Lower lobe of right lung (tissue), 2 donors: ENCODE measurements at regions not wholly inside any gene's neighbourhood (a gene's known extent, or its start where the extent isn't known, plus 50 kb on each side); places are given as distances from the start of the nearest gene placed in this dataset.
A peak's percentile ranks its signal among the peaks of the same experiment; 100 is the strongest.

ENCODE experiments used
- ATAC-seq, 2 donors: fragments of 200-7000 bp; cut with Tn5 transposase; one replicate each; pipeline ENCODE4 v1.9.1; 2020 to 2022; ENCODE audit warnings: mild to moderate bottlenecking in 2 of 2, moderate library complexity in 2 of 2
- DNase-seq: peaks from one replicate; pipeline ENCODE4 v3.0.0-alpha.2; 2020
- H3K27ac ChIP-seq: fragments of 200-600 bp; one replicate; pipeline ENCODE4 v1.8.0; 2022
- H3K27me3 ChIP-seq: fragments of 200-600 bp; one replicate; pipeline ENCODE4 v1.8.0; 2022; ENCODE audit warnings: low read depth
- H3K36me3 ChIP-seq: fragments of 200-600 bp; one replicate; pipeline ENCODE4 v1.8.0; 2022; ENCODE audit warnings: mild to moderate bottlenecking
- H3K4me1 ChIP-seq: fragments of 200-600 bp; one replicate; pipeline ENCODE4 v1.8.0; 2022
- H3K4me3 ChIP-seq: fragments of 200-600 bp; one replicate; pipeline ENCODE4 v1.8.0; 2022; ENCODE audit warnings: mild to moderate bottlenecking
- H3K9me3 ChIP-seq: fragments of 200-600 bp; one replicate; pipeline ENCODE4 v1.8.0; 2022
- intact Hi-C: fragments of 100-400 bp; cut with DNase I; formaldehyde crosslinking; loops from one replicate; pipeline ENCODE4 v1.11.0; 2022
- TF ChIP-seq, protein P1 (sequence below): fragments of 200-600 bp; IDR thresholded peaks from one replicate; pipeline ENCODE4 v1.8.0; 2022; ENCODE audit warnings: antibody characterized with exemption, mild to moderate bottlenecking
- donor health status: DM: no; HTN: yes; CAD: no; lungs with severe emphysema.

DNA sequence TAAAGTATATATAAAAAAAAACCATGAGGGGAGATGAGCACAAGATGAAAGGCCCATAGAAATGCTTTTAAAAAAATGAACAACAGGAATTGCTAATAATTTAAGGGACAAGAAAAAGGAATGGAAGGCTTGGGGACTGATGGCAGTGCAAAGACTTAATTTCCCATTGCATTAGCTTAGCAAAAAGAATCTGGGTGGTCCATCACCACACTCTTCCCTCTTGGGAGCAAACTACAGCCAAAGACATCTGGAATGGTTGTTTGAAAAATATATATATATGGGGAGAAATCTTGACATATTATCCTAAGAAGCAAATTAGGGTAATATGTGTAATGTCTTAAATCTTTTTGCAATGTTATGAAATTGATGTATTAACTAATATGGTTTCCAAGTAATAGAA is 727.1 kb downstream of the METTL15 start:
- intact Hi-C loops: no loop called here
- no peaks in the 10 kb centered on the region for H3K27me3 ChIP-seq
- ATAC-seq: no peak

DNA sequence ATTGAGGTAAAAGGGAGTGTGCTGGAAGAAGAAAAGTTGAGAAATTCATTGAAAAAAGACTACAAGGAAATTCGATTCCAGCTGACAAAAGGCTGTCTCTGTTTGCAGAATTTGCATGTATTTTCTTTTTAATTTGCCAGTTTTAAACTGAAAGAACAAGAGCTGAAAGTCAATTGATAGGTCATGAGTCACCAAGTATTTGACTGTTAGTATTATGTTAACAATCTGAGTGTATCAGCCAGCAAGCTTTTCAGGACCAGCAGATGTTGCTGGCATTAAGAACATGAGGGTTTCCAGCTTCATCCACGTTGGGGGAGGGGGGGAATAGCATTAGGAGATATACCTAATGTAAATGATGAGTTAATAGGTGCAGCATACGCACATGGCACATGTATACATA is 726.7 kb downstream of the METTL15 start:
- Histone ChIP-seq H3K4me3 (no peak overlapping the region), H3K27me3 (no peaks in the 10 kb centered on the region), H3K4me1 (no peaks in the 10 kb centered on the region), H3K27ac (no peak overlapping the region), H3K36me3 (no peaks in the 10 kb centered on the region), H3K9me3 (no peaks in the 10 kb centered on the region)
- TF ChIP-seq, protein P1, sequence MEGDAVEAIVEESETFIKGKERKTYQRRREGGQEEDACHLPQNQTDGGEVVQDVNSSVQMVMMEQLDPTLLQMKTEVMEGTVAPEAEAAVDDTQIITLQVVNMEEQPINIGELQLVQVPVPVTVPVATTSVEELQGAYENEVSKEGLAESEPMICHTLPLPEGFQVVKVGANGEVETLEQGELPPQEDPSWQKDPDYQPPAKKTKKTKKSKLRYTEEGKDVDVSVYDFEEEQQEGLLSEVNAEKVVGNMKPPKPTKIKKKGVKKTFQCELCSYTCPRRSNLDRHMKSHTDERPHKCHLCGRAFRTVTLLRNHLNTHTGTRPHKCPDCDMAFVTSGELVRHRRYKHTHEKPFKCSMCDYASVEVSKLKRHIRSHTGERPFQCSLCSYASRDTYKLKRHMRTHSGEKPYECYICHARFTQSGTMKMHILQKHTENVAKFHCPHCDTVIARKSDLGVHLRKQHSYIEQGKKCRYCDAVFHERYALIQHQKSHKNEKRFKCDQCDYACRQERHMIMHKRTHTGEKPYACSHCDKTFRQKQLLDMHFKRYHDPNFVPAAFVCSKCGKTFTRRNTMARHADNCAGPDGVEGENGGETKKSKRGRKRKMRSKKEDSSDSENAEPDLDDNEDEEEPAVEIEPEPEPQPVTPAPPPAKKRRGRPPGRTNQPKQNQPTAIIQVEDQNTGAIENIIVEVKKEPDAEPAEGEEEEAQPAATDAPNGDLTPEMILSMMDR: no peak
- intact Hi-C loops: no loop called here
- ATAC-seq (no peak), DNase-seq (no peak)

More for the DNA sequence above, 727.1 kb downstream of the METTL15 start:
- DNase-seq: no peak
- Histone ChIP-seq H3K36me3 (no peaks in the 10 kb centered on the region), H3K27ac (no peak overlapping the region), H3K4me1 (no peaks in the 10 kb centered on the region), H3K9me3 (no peaks in the 10 kb centered on the region), H3K4me3 (no peak overlapping the region)
- TF ChIP-seq, protein P1: no peak

DNA sequence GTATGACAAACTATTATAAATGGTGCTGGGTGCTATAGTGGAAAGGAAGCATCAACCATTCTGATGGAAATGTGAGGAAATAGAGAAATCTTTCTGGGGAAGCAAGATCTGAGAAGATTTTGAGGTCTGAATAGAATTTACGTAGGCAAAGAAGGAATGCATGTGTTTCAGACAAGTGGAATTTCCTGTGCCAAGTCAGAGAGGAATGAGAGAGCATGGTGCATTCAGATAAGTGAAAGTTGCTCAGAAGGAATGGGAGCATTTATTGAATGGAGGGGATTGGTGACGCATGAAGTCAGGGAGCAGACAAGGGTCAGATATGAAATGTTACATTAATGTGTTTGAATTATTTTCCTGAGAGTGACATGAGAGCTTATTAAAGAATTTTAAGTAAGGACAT is 725.5 kb downstream of the METTL15 start:
- Histone ChIP-seq H3K27ac (no peak overlapping the region), H3K4me1 (no peaks in the 10 kb centered on the region), H3K4me3 (no peak overlapping the region), H3K36me3 (no peaks in the 10 kb centered on the region), H3K9me3 (no peaks in the 10 kb centered on the region), H3K27me3 (no peaks in the 10 kb centered on the region)
- no peak for DNase-seq
- TF ChIP-seq, protein P1: no peak
- ATAC-seq: peak in 1 of 2 donors; percentile 54
- intact Hi-C loops: no loop called here

DNA sequence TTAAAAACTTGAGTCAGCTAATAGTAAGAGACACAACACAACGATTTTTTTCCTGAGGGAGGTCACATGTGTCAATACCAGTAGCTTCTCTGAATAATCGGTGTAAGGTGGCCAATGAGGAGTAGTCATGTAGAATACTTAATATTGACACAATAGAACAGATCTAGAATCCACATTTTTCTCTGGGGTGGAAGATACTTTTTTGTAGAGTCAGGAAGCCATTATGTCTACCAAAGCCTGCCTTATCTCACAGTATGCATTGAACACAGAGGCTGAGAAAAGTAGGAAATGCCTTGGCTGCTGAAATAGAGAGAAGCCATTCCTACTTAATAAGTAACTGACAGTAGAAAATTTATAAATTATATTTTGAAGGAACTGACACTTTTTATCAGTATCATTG is 725.0 kb downstream of the METTL15 start:
- Histone ChIP-seq H3K36me3 (no peaks in the 10 kb centered on the region), H3K27me3 (no peaks in the 10 kb centered on the region), H3K9me3 (no peaks in the 10 kb centered on the region), H3K27ac (no peak overlapping the region), H3K4me3 (no peak overlapping the region), H3K4me1 (no peaks in the 10 kb centered on the region)
- TF ChIP-seq, protein P1: no peak
- intact Hi-C loops: no loop called here
- DNase-seq (no peak), ATAC-seq (no peak)

DNA sequence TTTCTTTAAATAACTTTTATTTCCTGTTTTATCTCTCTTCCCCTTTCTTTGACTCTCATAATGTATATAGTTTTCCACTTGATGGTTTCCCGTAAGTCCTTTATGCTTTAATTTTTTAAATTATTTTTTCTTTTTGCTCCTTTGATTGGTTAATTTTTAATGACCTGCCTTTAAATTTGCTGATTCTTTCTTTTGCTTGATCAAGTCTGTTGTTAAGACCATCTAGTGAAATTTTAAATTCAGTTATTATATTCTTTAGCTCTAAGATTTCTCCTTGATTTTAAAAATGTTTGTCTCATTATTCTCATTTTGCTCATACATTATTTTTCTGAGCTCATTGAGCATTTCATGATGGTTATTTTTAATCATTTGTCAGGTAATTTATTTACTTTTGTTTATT is 718.6 kb downstream of the METTL15 start:
- Histone ChIP-seq H3K27me3 (no peaks in the 10 kb centered on the region), H3K4me1 (no peaks in the 10 kb centered on the region), H3K36me3 (no peaks in the 10 kb centered on the region), H3K4me3 (no peak overlapping the region), H3K27ac (no peak overlapping the region), H3K9me3 (no peaks in the 10 kb centered on the region)
- TF ChIP-seq, protein P1: no peak
- intact Hi-C loops: no loop called here
- no peak for DNase-seq
- ATAC-seq: no peak

DNA sequence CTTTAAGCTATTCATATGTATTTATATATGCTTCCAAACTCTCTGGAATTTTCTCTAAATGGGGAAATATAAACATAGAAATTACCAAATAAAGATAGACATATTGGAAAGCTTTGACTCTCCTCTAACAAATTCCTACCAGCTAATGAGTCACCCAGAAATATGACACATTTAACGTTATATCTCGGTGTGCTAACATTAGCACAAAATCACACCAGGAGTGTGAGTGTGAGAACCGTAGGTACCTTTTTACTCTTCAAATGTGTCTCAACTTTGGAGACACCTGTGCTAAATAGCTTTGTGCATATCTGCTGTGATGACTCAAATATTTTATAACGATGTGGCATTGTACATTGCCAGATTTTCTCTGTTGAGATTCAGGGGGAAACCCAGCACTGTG is 714.4 kb downstream of the METTL15 start:
- H3K27me3 ChIP-seq: no peaks in the 10 kb centered on the region

More for the DNA sequence above, 714.4 kb downstream of the METTL15 start:
- no peak for DNase-seq
- H3K27ac ChIP-seq: no peak overlapping the region
- ATAC-seq: no peak
- intact Hi-C loops: no loop called here
- TF ChIP-seq, protein P1: no peak
- no peak overlapping the region for H3K4me3 ChIP-seq
- no peaks in the 10 kb centered on the region for H3K36me3 ChIP-seq
- no peaks in the 10 kb centered on the region for H3K4me1 ChIP-seq
- H3K9me3 ChIP-seq: no peaks in the 10 kb centered on the region
